ENCODE measurements at regions not wholly inside any gene's neighbourhood (a gene's known extent, or its start where the extent isn't known, plus 50 kb on each side); places are given as distances from the start of the nearest gene placed in this dataset.

DNA sequence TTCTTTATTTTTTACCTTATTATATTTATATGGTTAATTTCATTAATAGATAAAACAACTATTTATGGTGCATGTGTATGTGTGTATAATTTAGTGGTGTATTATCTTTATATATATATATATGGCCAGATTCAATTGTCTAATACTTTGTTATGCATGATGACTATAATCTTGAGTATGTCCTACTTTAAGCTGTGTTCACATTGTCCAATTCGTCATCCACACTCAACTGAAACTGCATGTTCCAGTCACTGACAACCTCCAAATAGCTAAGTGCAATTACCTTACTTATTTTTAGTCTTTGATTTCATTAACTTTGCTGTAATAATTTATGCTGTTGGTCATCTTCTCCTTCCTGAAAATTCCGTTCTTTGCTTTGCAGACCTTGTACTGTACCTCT, 306.5 kb upstream of the TMTC1 start:
- no peak for DNase-seq (ENCODE audit: low spot score)

DNA sequence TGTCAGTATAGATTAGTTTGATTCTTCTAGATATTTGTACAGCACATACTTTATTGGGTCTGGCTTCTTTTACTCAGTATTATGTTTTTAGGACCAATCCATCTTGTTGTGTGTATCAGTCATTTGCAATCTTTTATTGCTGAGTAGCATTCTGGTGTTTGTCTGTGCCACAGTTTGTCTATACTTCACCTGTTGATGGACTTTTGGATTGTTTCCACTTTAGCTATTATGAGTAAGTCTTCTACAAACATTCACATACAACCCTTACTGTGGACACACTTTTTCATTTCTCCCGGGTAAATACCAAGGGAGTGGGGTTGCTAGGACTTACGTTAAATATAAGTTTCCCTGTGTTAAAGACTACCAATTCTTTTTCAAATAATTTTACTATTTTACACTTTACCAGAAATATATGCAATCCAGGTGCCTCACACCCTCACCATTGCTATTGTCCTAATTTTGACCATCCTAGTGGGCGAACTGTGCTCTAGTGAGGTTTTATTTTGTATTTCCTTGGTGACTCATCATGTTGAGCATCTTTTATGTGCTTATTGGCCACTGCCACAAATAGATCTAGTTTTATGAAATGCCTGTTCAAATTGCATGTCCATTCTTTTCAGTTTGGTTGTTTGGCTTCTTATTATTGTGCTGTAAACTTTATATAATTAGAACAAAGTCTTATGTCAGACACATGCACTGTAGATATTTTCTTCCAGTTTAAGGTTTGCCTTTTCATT, 304.7 kb upstream of the TMTC1 start:
- no peak for DNase-seq (ENCODE audit: low spot score)

GRCh38 chr12:30082381-30082780, 298.6 kb upstream of the TMTC1 start:
- no peak for DNase-seq (ENCODE audit: low spot score)

GRCh38 chr12:30074916-30075315, 291.2 kb upstream of the TMTC1 start:
- no peak for DNase-seq (ENCODE audit: low spot score)

DNA sequence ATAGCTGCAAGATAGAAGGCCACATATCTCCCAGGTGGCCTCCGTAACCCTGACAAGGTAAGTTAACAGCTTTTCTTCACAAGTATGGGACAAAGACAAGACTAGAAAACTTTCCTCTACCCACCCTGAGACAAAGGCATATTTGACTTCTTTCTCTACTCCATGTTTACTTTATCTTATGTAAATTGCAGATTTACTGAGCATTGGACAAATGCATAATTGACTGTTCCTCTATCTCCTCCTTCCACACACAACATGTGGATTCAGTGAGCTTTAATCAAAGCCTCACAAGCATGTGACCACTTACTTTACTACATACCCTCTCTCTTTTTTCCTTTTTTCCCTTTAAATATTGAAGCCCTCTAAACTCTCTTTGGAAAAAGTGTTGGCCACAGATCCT, 289.1 kb upstream of the TMTC1 start:
- no peak for DNase-seq (ENCODE audit: low spot score)

DNA sequence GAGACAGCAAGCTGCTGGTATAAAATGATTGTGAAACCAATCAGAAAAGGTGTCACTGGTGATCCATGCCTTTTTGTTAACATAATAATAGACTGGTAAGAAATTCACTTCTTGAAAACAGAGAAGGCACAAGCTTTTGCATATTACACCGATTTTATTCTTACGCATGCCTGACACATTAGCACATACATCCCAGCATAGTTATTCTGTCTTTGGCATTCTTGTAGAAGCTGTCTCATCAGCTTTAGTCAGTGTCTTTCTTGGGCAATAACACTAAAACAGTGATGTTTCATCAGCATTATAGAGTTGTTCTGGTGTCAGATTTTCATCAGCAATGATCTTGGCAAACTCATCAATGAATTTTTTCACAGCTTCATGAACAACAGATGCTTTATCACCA, 283.4 kb upstream of the TMTC1 start:
- peak; percentile 16 for DNase-seq (ENCODE audit: low spot score)

- DNase-seq (ENCODE audit: low spot score), result no peak
Observed at GRCh38 chr12:30064906-30065305, 281.2 kb upstream of the TMTC1 start.

- DNase-seq (ENCODE audit: low spot score), result no peak
Observed at GRCh38 chr12:30063435-30063945, 279.7 kb upstream of the TMTC1 start.

GRCh38 chr12:30048371-30048770, 264.6 kb upstream of the TMTC1 start:
- no peak for DNase-seq (ENCODE audit: low spot score)

DNA sequence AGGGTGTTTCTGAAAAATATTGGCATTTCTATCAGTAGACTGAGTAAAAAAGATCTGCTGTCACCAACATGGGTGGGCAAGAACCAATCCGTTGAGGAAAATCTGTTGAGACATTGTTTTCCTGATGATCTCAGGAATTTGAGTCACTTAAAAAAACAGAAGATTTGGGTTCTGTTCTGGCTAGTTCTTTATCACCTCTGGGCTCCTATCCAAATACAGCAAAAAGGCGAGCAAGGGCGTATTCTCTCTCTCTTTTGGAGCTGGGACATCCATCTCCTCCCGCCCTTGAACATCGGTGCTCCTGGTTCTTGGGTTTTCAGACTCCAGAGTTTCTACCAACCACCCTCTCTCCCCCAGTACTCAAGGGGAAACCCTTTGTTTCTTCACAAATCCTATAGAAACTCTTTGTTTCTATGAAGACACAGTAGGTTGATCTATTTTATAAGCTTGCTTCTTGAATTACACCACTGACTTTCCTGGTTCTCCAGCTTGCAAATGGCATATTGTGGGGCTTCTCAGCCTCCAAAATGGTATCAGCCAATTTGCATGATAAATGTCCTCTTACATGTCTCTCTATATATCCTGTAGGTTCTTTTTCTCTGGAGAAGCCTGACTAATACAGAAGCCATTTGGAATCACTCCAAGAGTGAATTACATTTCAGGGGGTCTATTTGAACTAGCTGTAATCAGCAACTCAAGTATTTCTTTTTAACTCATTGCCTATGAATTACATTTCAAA, 263.9 kb upstream of the TMTC1 start:
- DNase-seq (ENCODE audit: low spot score), result no peak

GRCh38 chr12:30046376-30046775, 262.6 kb upstream of the TMTC1 start:
- no peak for DNase-seq (ENCODE audit: low spot score)

GRCh38 chr12:30045171-30045570, 261.4 kb upstream of the TMTC1 start:
- no peak for DNase-seq (ENCODE audit: low spot score)

GRCh38 chr12:30044206-30044605, 260.5 kb upstream of the TMTC1 start:
- DNase-seq (ENCODE audit: low spot score), result no peak

DNA sequence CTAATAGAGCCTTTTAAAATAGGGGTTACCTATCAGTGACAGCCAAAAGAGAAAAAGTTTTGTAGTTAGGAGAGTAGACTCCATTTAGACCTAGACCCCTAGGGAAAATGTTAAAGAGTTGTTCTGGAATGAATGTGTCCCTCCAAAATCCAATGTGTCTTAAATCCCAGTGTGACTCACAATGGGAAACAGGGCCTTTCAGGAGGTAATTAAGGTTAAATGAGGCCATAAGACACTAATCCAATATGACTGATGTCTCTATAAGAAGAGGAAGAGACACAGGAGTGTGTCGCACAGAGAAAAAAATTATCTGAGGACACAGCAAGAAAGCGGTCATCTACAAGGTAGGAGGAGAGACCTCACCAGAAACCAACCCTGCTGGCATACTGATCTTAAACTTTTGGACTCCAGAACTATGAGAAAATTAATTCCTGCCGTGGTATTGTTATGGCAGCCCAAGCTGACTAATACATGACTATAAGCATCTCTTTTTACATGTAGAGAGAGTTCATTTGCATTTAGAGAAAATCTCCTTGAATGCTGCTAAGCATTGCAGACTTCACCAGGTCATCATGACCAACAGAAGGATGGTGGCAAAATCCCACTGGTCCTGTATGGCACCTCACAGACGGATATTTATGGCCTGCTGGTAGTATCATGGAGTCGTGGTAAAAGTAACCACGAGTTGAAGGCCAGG, 259.6 kb upstream of the TMTC1 start:
- no peak for DNase-seq (ENCODE audit: low spot score)

DNA sequence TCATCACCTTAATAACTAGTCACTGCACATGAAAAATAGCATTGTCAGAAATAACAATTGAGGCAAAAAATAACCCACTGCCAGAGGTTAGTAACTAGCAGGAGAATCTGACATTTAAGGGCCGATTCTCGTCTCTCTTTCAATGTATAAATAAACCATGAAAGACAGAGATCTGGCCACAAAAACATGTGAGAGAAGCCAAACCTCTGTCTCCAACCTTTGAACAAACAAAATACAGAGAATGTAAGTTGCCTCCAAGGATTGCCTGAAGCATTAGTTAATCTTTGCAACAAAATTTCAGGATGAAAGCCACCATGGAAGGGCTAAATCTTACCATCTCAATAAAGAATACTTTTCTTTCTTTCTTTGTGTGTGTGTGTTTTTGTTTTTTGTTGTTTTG, 257.4 kb upstream of the TMTC1 start:
- DNase-seq (ENCODE audit: low spot score), result no peak

GRCh38 chr12:30030693-30031374, 247.1 kb upstream of the TMTC1 start:
- no peak for DNase-seq (ENCODE audit: low spot score)

DNA sequence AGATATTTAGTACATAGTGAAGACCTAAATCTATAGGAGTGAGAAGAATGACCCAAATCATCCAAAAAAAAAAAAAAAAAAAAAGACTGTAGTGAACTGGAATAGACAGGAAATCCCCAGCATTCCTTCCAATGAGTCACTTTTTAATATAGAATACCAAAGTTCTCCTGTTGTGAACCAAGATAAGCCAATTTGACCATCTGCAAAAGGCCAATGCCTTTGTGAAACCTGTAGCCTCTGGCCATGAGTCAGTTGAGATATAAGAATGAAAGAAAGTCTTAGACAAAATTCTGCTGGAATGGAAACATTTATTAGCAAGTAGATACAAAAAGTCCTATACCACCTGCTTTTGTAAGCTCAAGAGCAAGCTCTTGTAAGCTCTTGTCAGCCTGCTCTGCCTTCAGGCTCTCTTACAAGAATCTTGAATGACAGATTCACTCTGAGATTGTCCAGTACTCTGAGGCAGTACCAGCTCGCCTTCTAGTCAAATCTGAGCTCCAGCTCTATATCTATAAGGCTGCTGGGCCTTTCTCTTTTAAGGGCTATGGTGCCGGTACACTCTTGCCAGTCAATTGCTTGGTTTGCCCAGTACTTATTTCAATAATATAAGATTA, 243.0 kb upstream of the TMTC1 start:
- DNase-seq (ENCODE audit: low spot score), result peak; percentile 24

DNA sequence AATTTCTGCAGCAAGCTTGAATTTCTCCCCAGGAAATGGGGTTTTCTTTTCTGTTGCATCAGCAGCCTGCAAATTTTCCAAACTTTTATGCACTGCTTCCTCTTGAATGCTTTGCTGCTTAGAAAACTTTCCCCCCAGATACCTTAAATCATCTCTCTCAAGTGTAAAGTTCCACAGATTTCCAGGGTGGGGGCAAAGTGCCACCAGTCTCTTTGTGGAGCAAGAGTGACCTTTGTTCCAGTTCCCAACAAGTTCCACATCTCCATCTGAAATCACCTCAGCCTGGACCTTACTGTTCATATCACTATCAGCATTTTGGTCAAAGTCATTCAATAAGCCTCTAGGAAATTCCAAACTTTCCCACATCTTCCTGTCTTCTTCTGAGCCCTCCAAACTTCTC, 241.6 kb upstream of the TMTC1 start:
- DNase-seq (ENCODE audit: low spot score), result no peak

DNA sequence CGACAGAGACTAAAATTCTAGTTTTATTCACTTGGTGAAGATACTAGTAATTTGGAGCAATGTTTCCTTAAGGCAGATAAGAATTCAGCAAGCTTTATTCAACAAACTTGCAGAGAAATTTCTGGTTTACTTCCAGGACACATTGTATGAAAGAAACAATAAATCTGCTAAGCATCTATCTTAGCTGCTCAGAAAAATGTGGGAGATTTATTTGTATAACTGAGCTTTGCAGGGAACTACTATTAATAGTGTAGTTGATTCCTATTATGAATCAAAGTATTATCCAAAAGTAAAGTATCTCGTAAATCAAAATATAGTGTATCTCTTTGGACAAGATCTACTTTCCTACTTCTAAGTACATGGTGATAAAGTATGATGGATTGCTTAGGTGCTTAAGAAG, 239.4 kb upstream of the TMTC1 start:
- no peak for DNase-seq (ENCODE audit: low spot score)

- no peak for DNase-seq (ENCODE audit: low spot score)
Observed at GRCh38 chr12:30021051-30021833, 237.5 kb upstream of the TMTC1 start.
